Prostate gland (tissue), 2 donors: ENCODE measurements at regions not wholly inside any gene's neighbourhood (a gene's known extent, or its start where the extent isn't known, plus 50 kb on each side); places are given as distances from the start of the nearest gene placed in this dataset.

Experiments used
- POLR2AphosphoS5 ChIP-seq: sonication (generic); formaldehyde crosslinking; IDR thresholded peaks from one replicate; pipeline ENCODE4 v1.6.1; 2017; ENCODE audit warnings: antibody characterized with exemption
- TF ChIP-seq, protein P1 (sequence below), 4 experiments: fragments of 200-600 bp in 2 of 4; fragments of 450-650 bp in 2 of 4; sonication (generic) in 2 of 4; IDR thresholded peaks; 1 replicate in 3 of 4; 2 replicates in 1 of 4; pipeline ENCODE4 v1.5.1; 2016 to 2019; ENCODE audit warnings: antibody characterized with exemption in 4 of 4, mild to moderate bottlenecking in 2 of 4, moderate library complexity in 2 of 4

GRCh38 chr20:11849976-11850670, 67.6 kb upstream of the BTBD3 start:
- TF ChIP-seq, protein P1, sequence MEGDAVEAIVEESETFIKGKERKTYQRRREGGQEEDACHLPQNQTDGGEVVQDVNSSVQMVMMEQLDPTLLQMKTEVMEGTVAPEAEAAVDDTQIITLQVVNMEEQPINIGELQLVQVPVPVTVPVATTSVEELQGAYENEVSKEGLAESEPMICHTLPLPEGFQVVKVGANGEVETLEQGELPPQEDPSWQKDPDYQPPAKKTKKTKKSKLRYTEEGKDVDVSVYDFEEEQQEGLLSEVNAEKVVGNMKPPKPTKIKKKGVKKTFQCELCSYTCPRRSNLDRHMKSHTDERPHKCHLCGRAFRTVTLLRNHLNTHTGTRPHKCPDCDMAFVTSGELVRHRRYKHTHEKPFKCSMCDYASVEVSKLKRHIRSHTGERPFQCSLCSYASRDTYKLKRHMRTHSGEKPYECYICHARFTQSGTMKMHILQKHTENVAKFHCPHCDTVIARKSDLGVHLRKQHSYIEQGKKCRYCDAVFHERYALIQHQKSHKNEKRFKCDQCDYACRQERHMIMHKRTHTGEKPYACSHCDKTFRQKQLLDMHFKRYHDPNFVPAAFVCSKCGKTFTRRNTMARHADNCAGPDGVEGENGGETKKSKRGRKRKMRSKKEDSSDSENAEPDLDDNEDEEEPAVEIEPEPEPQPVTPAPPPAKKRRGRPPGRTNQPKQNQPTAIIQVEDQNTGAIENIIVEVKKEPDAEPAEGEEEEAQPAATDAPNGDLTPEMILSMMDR (IDR thresholded peaks at IDR 0.05): no peak
- TF ChIP-seq POLR2AphosphoS5: no peak
